Duodenal mucosa (tissue), 2 donors: ENCODE measurements at regions not wholly inside any gene's neighbourhood (a gene's known extent, or its start where the extent isn't known, plus 50 kb on each side); places are given as distances from the start of the nearest gene placed in this dataset.

Experiments used
- H3K27ac ChIP-seq: one replicate; pipeline ENCODE4 v1.7.0; 2013; ENCODE audit warnings: low read depth, low read length
- H3K27me3 ChIP-seq, 2 donors: one replicate each; pipeline ENCODE4 v1.7.0; 2013; ENCODE audit warnings: low read length in 2 of 2, control low read depth in 1 of 2; ENCODE audit not compliant: insufficient read depth in 2 of 2, control insufficient read depth in 1 of 2
- H3K36me3 ChIP-seq, 2 donors: one replicate each; pipeline ENCODE4 v1.7.0; 2013; ENCODE audit warnings: low read length in 2 of 2, control low read depth in 1 of 2; ENCODE audit not compliant: insufficient read depth in 2 of 2, control insufficient read depth in 1 of 2
- H3K4me1 ChIP-seq, 2 donors: one replicate each; pipeline ENCODE4 v1.7.0; 2013; ENCODE audit warnings: low read length in 2 of 2, control low read depth in 1 of 2; ENCODE audit not compliant: insufficient read depth in 2 of 2, control insufficient read depth in 1 of 2
- H3K4me3 ChIP-seq, 2 donors: one replicate each; pipeline ENCODE4 v1.7.0; 2013; ENCODE audit warnings: low read length in 2 of 2, low read depth in 1 of 2
- H3K9ac ChIP-seq, 2 donors: one replicate each; pipeline ENCODE4 v1.7.0; 2013; ENCODE audit warnings: low read length in 2 of 2, low read depth in 1 of 2
- H3K9me3 ChIP-seq, 2 donors: one replicate each; pipeline ENCODE4 v1.7.0; 2013; ENCODE audit warnings: low read length in 2 of 2, control low read depth in 1 of 2; ENCODE audit not compliant: control insufficient read depth in 1 of 2

- Histone ChIP-seq H3K9me3 (peaks cover 7 to 11% of the 10 kb centered on the region in 2 donors), H3K27me3 (no peaks in the 10 kb centered on the region), H3K27ac (no peak overlapping the region), H3K9ac (no peak overlapping the region), H3K36me3 (no peaks in the 10 kb centered on the region), H3K4me1 (no peaks in the 10 kb centered on the region), H3K4me3 (no peak overlapping the region)
These were observed 101.6 kb downstream of the PDGFA start for GRCh38 chr7:417973-418601.

- no peaks in the 10 kb centered on the region for H3K36me3 ChIP-seq
- H3K4me3 ChIP-seq, result no peak overlapping the region
- no peak overlapping the region for H3K27ac ChIP-seq
- H3K27me3 ChIP-seq, result no peaks in the 10 kb centered on the region
- no peak overlapping the region for H3K9ac ChIP-seq
- H3K9me3 ChIP-seq, result peaks cover 7 to 11% of the 10 kb centered on the region in 2 donors
- H3K4me1 ChIP-seq, result no peaks in the 10 kb centered on the region
These were observed 100.9 kb downstream of the PDGFA start for GRCh38 chr7:418636-419280.

- Histone ChIP-seq H3K27me3 (peaks cover 0 to 3% of the 10 kb centered on the region in 2 donors), H3K27ac (no peak overlapping the region), H3K4me3 (no peak overlapping the region), H3K4me1 (no peaks in the 10 kb centered on the region), H3K9me3 (peaks cover 7 to 11% of the 10 kb centered on the region in 2 donors), H3K36me3 (no peaks in the 10 kb centered on the region), H3K9ac (no peak overlapping the region)
These were observed 99.2 kb downstream of the PDGFA start for GRCh38 chr7:420142-421093.

GRCh38 chr7:421136-421991, 98.3 kb downstream of the PDGFA start:
- H3K27ac ChIP-seq, result no peak overlapping the region
- peaks cover 7 to 11% of the 10 kb centered on the region in 2 donors for H3K9me3 ChIP-seq
- no peak overlapping the region for H3K9ac ChIP-seq
- no peaks in the 10 kb centered on the region for H3K4me1 ChIP-seq
- H3K27me3 ChIP-seq, result peaks cover 0 to 3% of the 10 kb centered on the region in 2 donors
- H3K36me3 ChIP-seq, result no peaks in the 10 kb centered on the region
- no peak overlapping the region for H3K4me3 ChIP-seq

- H3K27me3 ChIP-seq, result peaks cover 0 to 3% of the 10 kb centered on the region in 2 donors
- H3K4me3 ChIP-seq, result no peak overlapping the region
- H3K27ac ChIP-seq, result no peak overlapping the region
- no peaks in the 10 kb centered on the region for H3K4me1 ChIP-seq
- no peaks in the 10 kb centered on the region for H3K36me3 ChIP-seq
- H3K9me3 ChIP-seq, result peaks cover 7 to 8% of the 10 kb centered on the region in 2 donors
- H3K9ac ChIP-seq, result no peak overlapping the region
These were observed 97.3 kb downstream of the PDGFA start for GRCh38 chr7:422191-422885.

- H3K27ac ChIP-seq, result no peak overlapping the region
- H3K9me3 ChIP-seq, result peaks cover 4% of the 10 kb centered on the region in 2 donors
- no peaks in the 10 kb centered on the region for H3K36me3 ChIP-seq
- H3K9ac ChIP-seq, result no peak overlapping the region
- peaks cover 0 to 3% of the 10 kb centered on the region in 2 donors for H3K27me3 ChIP-seq
- no peaks in the 10 kb centered on the region for H3K4me1 ChIP-seq
- no peak overlapping the region for H3K4me3 ChIP-seq
These were observed 96.8 kb downstream of the PDGFA start for GRCh38 chr7:422886-423225.

- H3K9me3 ChIP-seq, result no peaks in the 10 kb centered on the region
- H3K27me3 ChIP-seq, result peaks cover 0 to 3% of the 10 kb centered on the region in 2 donors
- no peak overlapping the region for H3K27ac ChIP-seq
- no peaks in the 10 kb centered on the region for H3K36me3 ChIP-seq
- H3K4me3 ChIP-seq, result no peak overlapping the region
- H3K4me1 ChIP-seq, result no peaks in the 10 kb centered on the region
- H3K9ac ChIP-seq, result no peak overlapping the region
These were observed 96.1 kb downstream of the PDGFA start for GRCh38 chr7:423312-424260.

- no peaks in the 10 kb centered on the region for H3K4me1 ChIP-seq
- no peak overlapping the region for H3K4me3 ChIP-seq
- no peak overlapping the region for H3K27ac ChIP-seq
- no peak overlapping the region for H3K9ac ChIP-seq
- H3K27me3 ChIP-seq, result peaks cover 0 to 3% of the 10 kb centered on the region in 2 donors
- H3K9me3 ChIP-seq, result no peaks in the 10 kb centered on the region
- H3K36me3 ChIP-seq, result no peaks in the 10 kb centered on the region
These were observed 95.2 kb downstream of the PDGFA start for GRCh38 chr7:424301-424935.
